SK-N-SH (cell line): ENCODE measurements at regions not wholly inside any gene's neighbourhood (a gene's known extent, or its start where the extent isn't known, plus 50 kb on each side); places are given as distances from the start of the nearest gene placed in this dataset.

Source experiments
- CTCF ChIA-PET: fragments of 300-600, 350-600 bp; formaldehyde crosslinking; extraction: SDS; loops from one replicate; lab custom pipeline; 2021; lab: Yijun Ruan, JAX
- POLR2A ChIA-PET: fragments of 350-600 bp; sonication (Branson Sonifier 250); formaldehyde crosslinking; extraction: SDS; loops from one replicate; lab custom pipeline; 2020; ENCODE audit warnings: antibody characterized with exemption, inconsistent platforms; lab: Yijun Ruan, JAX
- DNase-seq: peaks from one replicate; pipeline ENCODE4 v3.0.0; 2012
- H2AFZ ChIP-seq: fragments of 200-600 bp; sonication (generic); 2 replicates; pipeline ENCODE4 v1.8.1; 2016; ENCODE audit warnings: antibody characterized with exemption, mild to moderate bottlenecking, low read depth
- H3F3A ChIP-seq: fragments of 200-600 bp; sonication (generic); replicated peaks from 2 replicates; pipeline ENCODE3; 2016; ENCODE audit warnings: antibody characterized with exemption, mild to moderate bottlenecking; ENCODE audit not compliant: insufficient read depth
- H3K27ac ChIP-seq, 2 experiments: fragments of 200-500 bp in 1 of 2; fragments of 200-600 bp in 1 of 2; sonication (Bioruptor generic) in 1 of 2; sonication (generic), shearing (Covaris generic) in 1 of 2; 2 replicates each; pipeline versions ENCODE4 v1.5.1 to v1.6.1; 2014 to 2016; ENCODE audit warnings: low read depth in 2 of 2, inconsistent platforms in 1 of 2, low read length in 1 of 2, mild to moderate bottlenecking in 1 of 2, mixed read lengths in 1 of 2
- H3K27me3 ChIP-seq: fragments of 200-600 bp; sonication (generic), shearing (Covaris generic); 2 replicates; pipeline ENCODE4 v1.6.1; 2016; ENCODE audit warnings: mixed run types; ENCODE audit not compliant: insufficient read depth
- H3K36me3 ChIP-seq, 2 experiments: fragments of 200-500 bp in 1 of 2; fragments of 200-600 bp in 1 of 2; sonication (Bioruptor generic) in 1 of 2; sonication (generic) in 1 of 2; replicated peaks in 1 of 2; 2 replicates each; pipeline versions ENCODE3 to v1.5.1; 2014 to 2016; ENCODE audit warnings: low read length in 1 of 2, mild to moderate bottlenecking in 1 of 2; ENCODE audit not compliant: insufficient read depth in 2 of 2, control insufficient read depth in 1 of 2
- H3K4me1 ChIP-seq, 2 experiments: fragments of 200-500 bp in 1 of 2; fragments of 200-600 bp in 1 of 2; sonication (Bioruptor generic) in 1 of 2; sonication (generic), shearing (Covaris generic) in 1 of 2; 2 replicates each; pipeline versions ENCODE4 v1.5.1 to v1.6.1; 2014 to 2016; ENCODE audit warnings: low read depth in 1 of 2, low read length in 1 of 2, mixed run types in 1 of 2; ENCODE audit not compliant: insufficient read depth in 2 of 2, control insufficient read depth in 1 of 2
- H3K4me2 ChIP-seq: fragments of 200-600 bp; sonication (generic), shearing (Covaris generic); 2 replicates; pipeline ENCODE4 v1.6.1; 2017; ENCODE audit warnings: mixed run types
- H3K4me3 ChIP-seq, 2 experiments: fragments of 200-500 bp in 1 of 2; fragments of 200-600 bp in 1 of 2; sonication (Bioruptor generic) in 1 of 2; sonication (generic), shearing (Covaris generic) in 1 of 2; 2 replicates each; pipeline versions ENCODE4 v1.5.1 to v1.8.1; 2014 to 2016; ENCODE audit warnings: low read depth in 2 of 2, inconsistent platforms in 1 of 2, low read length in 1 of 2, mild to moderate bottlenecking in 1 of 2, mixed read lengths in 1 of 2, moderate library complexity in 1 of 2
- H3K79me2 ChIP-seq: fragments of 200-600 bp; sonication (generic); 2 replicates; pipeline ENCODE4 v1.8.1; 2017; ENCODE audit warnings: mild to moderate bottlenecking; ENCODE audit not compliant: insufficient read depth
- H3K9ac ChIP-seq: fragments of 200-600 bp; sonication (generic); 2 replicates; pipeline ENCODE4 v1.6.1; 2017; ENCODE audit warnings: mixed run types
- H3K9me2 ChIP-seq: fragments of 200-600 bp; sonication (generic); 2 replicates; pipeline ENCODE4 v1.6.1; 2017; ENCODE audit warnings: mixed run types
- H3K9me3 ChIP-seq: fragments of 200-600 bp; sonication (generic); 2 replicates; pipeline ENCODE4 v1.6.1; 2017; ENCODE audit warnings: mixed run types, mild to moderate bottlenecking, moderate library complexity
- H4K20me1 ChIP-seq: fragments of 200-600 bp; sonication (generic); 2 replicates; pipeline ENCODE4 v1.6.1; 2017; ENCODE audit warnings: mild to moderate bottlenecking, mixed run types; ENCODE audit not compliant: insufficient read depth
- CHD2 ChIP-seq: fragments of 150-350 bp; IDR thresholded peaks from 2 replicates; pipeline ENCODE4 v1.6.1; 2018; ENCODE audit warnings: low read length; ENCODE audit not compliant: partially characterized antibody
- ELF1 ChIP-seq: IDR thresholded peaks from 2 replicates; pipeline ENCODE4 v1.4.0; 2012
- EZH2phosphoT487 ChIP-seq: fragments of 200-600 bp; sonication (generic); IDR thresholded peaks from 2 replicates; pipeline ENCODE4 v1.6.1; 2017; ENCODE audit warnings: low read depth, mixed run types, mild to moderate bottlenecking, antibody characterized with exemption, moderate library complexity, borderline replicate concordance
- FOSL2 ChIP-seq: IDR thresholded peaks from 2 replicates; pipeline ENCODE4 v1.4.0; 2012; ENCODE audit warnings: low read depth, mild to moderate bottlenecking, moderate library complexity, borderline replicate concordance
- GABPA ChIP-seq: IDR thresholded peaks from 2 replicates; pipeline ENCODE4 v1.4.0; 2012; ENCODE audit warnings: low read depth, mild to moderate bottlenecking
- GATA2 ChIP-seq: sonication (generic); formaldehyde crosslinking; IDR thresholded peaks from 2 replicates; pipeline ENCODE4 v1.5.0; 2020; ENCODE audit warnings: mild to moderate bottlenecking, missing genetic modification reagents
- MEF2A ChIP-seq: IDR thresholded peaks from 2 replicates; pipeline ENCODE4 v1.4.0; 2012; ENCODE audit warnings: low read depth, borderline replicate concordance
- MXI1 ChIP-seq: IDR thresholded peaks from 2 replicates; pipeline ENCODE4 v1.6.1; 2012; ENCODE audit warnings: mild to moderate bottlenecking, low read depth, low read length, improper control_type of control experiment
- NFIC ChIP-seq: IDR thresholded peaks from 2 replicates; pipeline ENCODE4 v1.4.0; 2012; ENCODE audit warnings: borderline replicate concordance
- NRF1 ChIP-seq: IDR thresholded peaks from 2 replicates; pipeline ENCODE4 v1.6.1; 2012; ENCODE audit warnings: low read depth, mild to moderate bottlenecking, low read length
- POLR2AphosphoS5 ChIP-seq: IDR thresholded peaks from 2 replicates; pipeline ENCODE4 v1.6.1; 2012; ENCODE audit warnings: low read depth, low read length
- RAD21 ChIP-seq: IDR thresholded peaks from 2 replicates; pipeline ENCODE4 v1.6.1; 2012; ENCODE audit warnings: mild to moderate bottlenecking, low read length
- RXRA ChIP-seq: IDR thresholded peaks from 2 replicates; pipeline ENCODE4 v1.4.0; 2012; ENCODE audit warnings: low read depth, mild to moderate bottlenecking, borderline replicate concordance
- SIN3A ChIP-seq: IDR thresholded peaks from 2 replicates; pipeline ENCODE4 v1.6.1; 2012; ENCODE audit warnings: low read depth, mild to moderate bottlenecking, low read length, moderate library complexity, borderline replicate concordance
- TCF12 ChIP-seq: IDR thresholded peaks from 2 replicates; pipeline ENCODE4 v1.4.0; 2012
- YY1 ChIP-seq: IDR thresholded peaks from 2 replicates; pipeline ENCODE4 v1.4.0; 2012; ENCODE audit warnings: low read depth, mild to moderate bottlenecking
- WGBS: methylation state at CpG from one replicate; pipeline ENCODE4 v1.1.6; 2017; ENCODE audit warnings: low lambda C conversion rate; 5-methylcytosine and 5-hydroxymethylcytosine counted together
- TF ChIP-seq, protein P1 (sequence below): IDR thresholded peaks from 2 replicates; pipeline ENCODE4 v1.4.0; 2012; ENCODE audit warnings: low read depth, borderline replicate concordance
- TF ChIP-seq, protein P2 (sequence below): fragments of 150-350 bp; IDR thresholded peaks from 2 replicates; pipeline ENCODE4 v1.6.1; 2017; ENCODE audit warnings: antibody characterized with exemption, low read length, low read depth, borderline replicate concordance
- TF ChIP-seq, protein P3 (sequence below): fragments of 200-600 bp; sonication (generic); IDR thresholded peaks from 2 replicates; pipeline ENCODE4 v1.6.1; 2017; ENCODE audit warnings: antibody characterized with exemption, mild to moderate bottlenecking, moderate library complexity
- TF ChIP-seq, protein P4 (sequence below): IDR thresholded peaks from 2 replicates; pipeline ENCODE4; 2012

DNA sequence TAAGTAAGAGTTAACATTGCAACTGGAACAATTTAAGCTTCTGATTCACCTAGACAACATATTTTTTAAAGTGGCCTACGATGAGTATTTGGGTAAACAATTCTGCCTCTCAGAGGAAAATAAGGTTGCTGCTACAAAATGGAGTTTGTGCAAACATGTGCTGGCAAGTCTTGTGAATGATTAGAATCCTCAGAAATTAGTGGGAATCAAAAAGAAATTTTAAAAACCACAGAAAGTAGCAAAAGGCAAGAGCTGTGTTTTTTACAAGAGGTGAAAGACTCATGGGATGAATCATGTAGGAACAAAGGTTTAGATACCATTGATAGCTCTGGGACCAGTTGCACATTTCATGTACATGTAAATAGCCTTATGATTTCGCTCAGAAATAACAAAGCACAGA lies 561.6 kb downstream of the TAF11L14 start:
- H3K4me2 ChIP-seq = no peak overlapping the region
- no peak overlapping the region for H3K4me3 ChIP-seq
- no peaks in the 10 kb centered on the region for H3K9me2 ChIP-seq
- no peaks in the 10 kb centered on the region for H3K4me1 ChIP-seq
- H2AFZ ChIP-seq = no peak overlapping the region
- no peaks in the 10 kb centered on the region for H3K27me3 ChIP-seq
- no peak overlapping the region for H3K27ac ChIP-seq
- H3K36me3 ChIP-seq = no peaks in the 10 kb centered on the region
- 2% methylated on average over 2 of the region's 2 CpGs for WGBS
- no peaks in the 10 kb centered on the region for H3K79me2 ChIP-seq
- H3F3A ChIP-seq = no peaks in the 10 kb centered on the region
- CTCF ChIA-PET = no interaction called here
- H3K9me3 ChIP-seq = 0 out of 2 replicates have a peak, but pooled peaks cover 4% of the 10 kb centered on the region
- TF ChIP-seq EZH2phosphoT487 (no peak), NRF1 (no peak), MXI1 (no peak), RAD21 (no peak), GATA2 (no peak), POLR2AphosphoS5 (no peak), YY1 (no peak), FOSL2 (no peak), TCF12 (no peak), SIN3A (no peak), CHD2 (no peak), MEF2A (no peak), GABPA (no peak), NFIC (no peak), ELF1 (no peak), RXRA (no peak)
- TF ChIP-seq, protein P1, sequence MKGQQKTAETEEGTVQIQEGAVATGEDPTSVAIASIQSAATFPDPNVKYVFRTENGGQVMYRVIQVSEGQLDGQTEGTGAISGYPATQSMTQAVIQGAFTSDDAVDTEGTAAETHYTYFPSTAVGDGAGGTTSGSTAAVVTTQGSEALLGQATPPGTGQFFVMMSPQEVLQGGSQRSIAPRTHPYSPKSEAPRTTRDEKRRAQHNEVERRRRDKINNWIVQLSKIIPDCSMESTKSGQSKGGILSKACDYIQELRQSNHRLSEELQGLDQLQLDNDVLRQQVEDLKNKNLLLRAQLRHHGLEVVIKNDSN = no peak
- TF ChIP-seq, protein P2, sequence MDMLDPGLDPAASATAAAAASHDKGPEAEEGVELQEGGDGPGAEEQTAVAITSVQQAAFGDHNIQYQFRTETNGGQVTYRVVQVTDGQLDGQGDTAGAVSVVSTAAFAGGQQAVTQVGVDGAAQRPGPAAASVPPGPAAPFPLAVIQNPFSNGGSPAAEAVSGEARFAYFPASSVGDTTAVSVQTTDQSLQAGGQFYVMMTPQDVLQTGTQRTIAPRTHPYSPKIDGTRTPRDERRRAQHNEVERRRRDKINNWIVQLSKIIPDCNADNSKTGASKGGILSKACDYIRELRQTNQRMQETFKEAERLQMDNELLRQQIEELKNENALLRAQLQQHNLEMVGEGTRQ = no peak
- TF ChIP-seq, protein P3, sequence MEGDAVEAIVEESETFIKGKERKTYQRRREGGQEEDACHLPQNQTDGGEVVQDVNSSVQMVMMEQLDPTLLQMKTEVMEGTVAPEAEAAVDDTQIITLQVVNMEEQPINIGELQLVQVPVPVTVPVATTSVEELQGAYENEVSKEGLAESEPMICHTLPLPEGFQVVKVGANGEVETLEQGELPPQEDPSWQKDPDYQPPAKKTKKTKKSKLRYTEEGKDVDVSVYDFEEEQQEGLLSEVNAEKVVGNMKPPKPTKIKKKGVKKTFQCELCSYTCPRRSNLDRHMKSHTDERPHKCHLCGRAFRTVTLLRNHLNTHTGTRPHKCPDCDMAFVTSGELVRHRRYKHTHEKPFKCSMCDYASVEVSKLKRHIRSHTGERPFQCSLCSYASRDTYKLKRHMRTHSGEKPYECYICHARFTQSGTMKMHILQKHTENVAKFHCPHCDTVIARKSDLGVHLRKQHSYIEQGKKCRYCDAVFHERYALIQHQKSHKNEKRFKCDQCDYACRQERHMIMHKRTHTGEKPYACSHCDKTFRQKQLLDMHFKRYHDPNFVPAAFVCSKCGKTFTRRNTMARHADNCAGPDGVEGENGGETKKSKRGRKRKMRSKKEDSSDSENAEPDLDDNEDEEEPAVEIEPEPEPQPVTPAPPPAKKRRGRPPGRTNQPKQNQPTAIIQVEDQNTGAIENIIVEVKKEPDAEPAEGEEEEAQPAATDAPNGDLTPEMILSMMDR = no peak
- TF ChIP-seq, protein P4, sequence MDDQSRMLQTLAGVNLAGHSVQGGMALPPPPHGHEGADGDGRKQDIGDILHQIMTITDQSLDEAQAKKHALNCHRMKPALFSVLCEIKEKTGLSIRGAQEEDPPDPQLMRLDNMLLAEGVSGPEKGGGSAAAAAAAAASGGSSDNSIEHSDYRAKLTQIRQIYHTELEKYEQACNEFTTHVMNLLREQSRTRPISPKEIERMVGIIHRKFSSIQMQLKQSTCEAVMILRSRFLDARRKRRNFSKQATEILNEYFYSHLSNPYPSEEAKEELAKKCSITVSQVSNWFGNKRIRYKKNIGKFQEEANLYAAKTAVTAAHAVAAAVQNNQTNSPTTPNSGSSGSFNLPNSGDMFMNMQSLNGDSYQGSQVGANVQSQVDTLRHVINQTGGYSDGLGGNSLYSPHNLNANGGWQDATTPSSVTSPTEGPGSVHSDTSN = no peak
- TF ChIP-seq, all 33 proteins: peak for 0
- DNase-seq = no peak
- H4K20me1 ChIP-seq = no peaks in the 10 kb centered on the region
- POLR2A ChIA-PET = no interaction called here
- no peak overlapping the region for H3K9ac ChIP-seq
